Suppressor macrophage treated with lipopolysaccharide for 4 hours (primary cell): ENCODE measurements at regions not wholly inside any gene's neighbourhood (a gene's known extent, or its start where the extent isn't known, plus 50 kb on each side); places are given as distances from the start of the nearest gene placed in this dataset.
A peak's percentile ranks its signal among the peaks of the same experiment; 100 is the strongest.
"Not testable (repeated sequence)": the region's sequence is repeated elsewhere in the genome, so short reads cannot be mapped to it uniquely, and the experiment has no call there.

Experiments
- DNase-seq: peaks from one replicate; pipeline ENCODE4 v3.0.0-alpha.2; 2020

- no peak for DNase-seq
Observed at GRCh38 chr11:36738292-36738861, 140.3 kb upstream of the RAG2 start.

- no peak for DNase-seq
Observed at GRCh38 chr11:36736103-36736502, 138.1 kb upstream of the RAG2 start.

- DNase-seq: not testable (repeated sequence)
Observed at GRCh38 chr11:36733721-36734120, 135.7 kb upstream of the RAG2 start.

- no peak for DNase-seq
Observed at GRCh38 chr11:36730761-36731160, 132.7 kb upstream of the RAG2 start.

- no peak for DNase-seq
Observed at GRCh38 chr11:36729825-36730224, 131.8 kb upstream of the RAG2 start.

GRCh38 chr11:36726420-36726819, 128.4 kb upstream of the RAG2 start:
- DNase-seq: no peak

- peak; percentile 68 for DNase-seq
Observed at GRCh38 chr11:36724742-36725385, 126.8 kb upstream of the RAG2 start.

GRCh38 chr11:36722421-36722820, 124.4 kb upstream of the RAG2 start:
- DNase-seq: peak; percentile 22

- no peak for DNase-seq
Observed at GRCh38 chr11:36719358-36720107, 121.5 kb upstream of the RAG2 start.

- DNase-seq: no peak
Observed at GRCh38 chr11:36718451-36718850, 120.4 kb upstream of the RAG2 start.

- DNase-seq: no peak
Observed at GRCh38 chr11:36713715-36714114, 115.7 kb upstream of the RAG2 start.

GRCh38 chr11:36711104-36711825, 113.2 kb upstream of the RAG2 start:
- no peak for DNase-seq
